KOPT-K1 (cell line): ENCODE measurements at regions not wholly inside any gene's neighbourhood (a gene's known extent, or its start where the extent isn't known, plus 50 kb on each side); places are given as distances from the start of the nearest gene placed in this dataset.

ENCODE experiments used
- H3K27ac ChIP-seq: fragments of 200-600 bp; sonication (generic); 2 replicates; pipeline ENCODE4 v1.5.1; 2016; ENCODE audit warnings: antibody characterized with exemption, mild to moderate bottlenecking, low read depth, low read length; ENCODE audit not compliant: poor library complexity, severe bottlenecking
- H3K36me3 ChIP-seq: fragments of 200-600 bp; sonication (generic); 2 replicates; pipeline ENCODE4 v1.5.1; 2017; ENCODE audit warnings: antibody characterized with exemption, mild to moderate bottlenecking, low read length, moderate library complexity; ENCODE audit not compliant: insufficient read depth
- H3K9me3 ChIP-seq: fragments of 200-600 bp; sonication (generic); 2 replicates; pipeline ENCODE4 v1.5.1; 2017; ENCODE audit warnings: antibody characterized with exemption, low read length, mild to moderate bottlenecking; ENCODE audit not compliant: insufficient read depth, poor library complexity, severe bottlenecking

GRCh38 chr4:188197566-188197965 is 58.3 kb downstream of the TRIML1 start:
- Histone ChIP-seq H3K9me3 (peaks cover 5% of the 10 kb centered on the region), H3K27ac (no peak overlapping the region), H3K36me3 (no peaks in the 10 kb centered on the region)

GRCh38 chr4:188198982-188199792 is 59.9 kb downstream of the TRIML1 start:
- peaks cover 5% of the 10 kb centered on the region for H3K9me3 ChIP-seq
- no peak overlapping the region for H3K27ac ChIP-seq

GRCh38 chr4:188201851-188202250 is 62.6 kb downstream of the TRIML1 start:
- H3K36me3 ChIP-seq = no peaks in the 10 kb centered on the region
- H3K9me3 ChIP-seq = peaks cover 5% of the 10 kb centered on the region
- no peak overlapping the region for H3K27ac ChIP-seq

More at GRCh38 chr4:188198982-188199792, 59.9 kb downstream of the TRIML1 start:
- H3K36me3 ChIP-seq = no peaks in the 10 kb centered on the region

GRCh38 chr4:188206783-188207182 is 67.5 kb downstream of the TRIML1 start:
- H3K9me3 ChIP-seq = no peaks in the 10 kb centered on the region
- H3K27ac ChIP-seq = no peak overlapping the region
- H3K36me3 ChIP-seq = no peaks in the 10 kb centered on the region

GRCh38 chr4:188214861-188215260 is 75.6 kb downstream of the TRIML1 start:
- H3K27ac ChIP-seq = no peak overlapping the region
- H3K36me3 ChIP-seq = no peaks in the 10 kb centered on the region
- peaks cover 9% of the 10 kb centered on the region for H3K9me3 ChIP-seq

GRCh38 chr4:188218392-188218791 is 79.2 kb downstream of the TRIML1 start:
- Histone ChIP-seq H3K27ac (no peak overlapping the region), H3K36me3 (no peaks in the 10 kb centered on the region), H3K9me3 (peaks cover 9% of the 10 kb centered on the region)

- Histone ChIP-seq H3K27ac (no peak overlapping the region), H3K9me3 (peaks cover 9% of the 10 kb centered on the region), H3K36me3 (no peaks in the 10 kb centered on the region)
Measured at GRCh38 chr4:188220006-188220405, 80.8 kb downstream of the TRIML1 start.

- no peak overlapping the region for H3K27ac ChIP-seq
- H3K36me3 ChIP-seq = no peaks in the 10 kb centered on the region
- peaks cover 9% of the 10 kb centered on the region for H3K9me3 ChIP-seq
Measured at GRCh38 chr4:188221090-188221489, 81.8 kb downstream of the TRIML1 start.

- Histone ChIP-seq H3K36me3 (no peaks in the 10 kb centered on the region), H3K9me3 (no peaks in the 10 kb centered on the region), H3K27ac (no peak overlapping the region)
Measured at GRCh38 chr4:188228279-188228678, 89.0 kb downstream of the TRIML1 start.

GRCh38 chr4:188232428-188232827 is 93.2 kb downstream of the TRIML1 start:
- H3K27ac ChIP-seq = no peak overlapping the region
- H3K36me3 ChIP-seq = no peaks in the 10 kb centered on the region
- H3K9me3 ChIP-seq = no peaks in the 10 kb centered on the region

GRCh38 chr4:188242041-188242440 is 102.8 kb downstream of the TRIML1 start:
- no peaks in the 10 kb centered on the region for H3K36me3 ChIP-seq
- no peak overlapping the region for H3K27ac ChIP-seq
- H3K9me3 ChIP-seq = no peaks in the 10 kb centered on the region

GRCh38 chr4:188245651-188246050 is 106.4 kb downstream of the TRIML1 start:
- H3K36me3 ChIP-seq = no peaks in the 10 kb centered on the region
- H3K9me3 ChIP-seq = no peaks in the 10 kb centered on the region
- H3K27ac ChIP-seq = no peak overlapping the region

GRCh38 chr4:188246488-188246887 is 107.2 kb downstream of the TRIML1 start:
- no peak overlapping the region for H3K27ac ChIP-seq
- no peaks in the 10 kb centered on the region for H3K36me3 ChIP-seq

GRCh38 chr4:188254211-188254610 is 115.0 kb downstream of the TRIML1 start:
- H3K9me3 ChIP-seq = no peaks in the 10 kb centered on the region
- no peaks in the 10 kb centered on the region for H3K36me3 ChIP-seq
- no peak overlapping the region for H3K27ac ChIP-seq

More at GRCh38 chr4:188246488-188246887, 107.2 kb downstream of the TRIML1 start:
- H3K9me3 ChIP-seq = no peaks in the 10 kb centered on the region

- Histone ChIP-seq H3K36me3 (no peaks in the 10 kb centered on the region), H3K27ac (no peak overlapping the region), H3K9me3 (no peaks in the 10 kb centered on the region)
Measured at GRCh38 chr4:188262464-188262863, 123.2 kb downstream of the TRIML1 start.

- Histone ChIP-seq H3K27ac (no peak overlapping the region), H3K36me3 (no peaks in the 10 kb centered on the region), H3K9me3 (no peaks in the 10 kb centered on the region)
Measured at GRCh38 chr4:188263321-188263720, 124.1 kb downstream of the TRIML1 start.
